ENCODE measurements at regions not wholly inside any gene's neighbourhood (a gene's known extent, or its start where the extent isn't known, plus 50 kb on each side); places are given as distances from the start of the nearest gene placed in this dataset.

DNA sequence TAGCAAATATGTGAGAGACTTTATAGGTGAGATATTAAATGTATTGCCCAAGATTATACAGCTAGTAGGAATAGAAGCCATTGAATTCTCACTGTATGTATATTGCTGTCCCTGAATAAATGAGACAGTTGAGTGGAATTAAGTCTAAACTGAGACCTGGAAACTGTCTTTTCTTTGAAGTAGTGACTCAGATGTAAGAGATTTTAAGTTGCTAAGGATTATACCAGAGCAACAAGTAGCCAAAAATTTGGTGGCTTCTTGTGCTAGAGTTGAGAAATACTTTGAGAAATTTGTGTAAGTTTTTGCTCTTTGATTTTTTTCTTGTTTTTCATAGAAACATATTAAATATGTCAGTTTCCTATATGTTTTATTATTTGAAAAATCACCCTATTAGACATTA lies 58.7 kb downstream of the TANC2 start:
- TF ChIP-seq, protein P1, sequence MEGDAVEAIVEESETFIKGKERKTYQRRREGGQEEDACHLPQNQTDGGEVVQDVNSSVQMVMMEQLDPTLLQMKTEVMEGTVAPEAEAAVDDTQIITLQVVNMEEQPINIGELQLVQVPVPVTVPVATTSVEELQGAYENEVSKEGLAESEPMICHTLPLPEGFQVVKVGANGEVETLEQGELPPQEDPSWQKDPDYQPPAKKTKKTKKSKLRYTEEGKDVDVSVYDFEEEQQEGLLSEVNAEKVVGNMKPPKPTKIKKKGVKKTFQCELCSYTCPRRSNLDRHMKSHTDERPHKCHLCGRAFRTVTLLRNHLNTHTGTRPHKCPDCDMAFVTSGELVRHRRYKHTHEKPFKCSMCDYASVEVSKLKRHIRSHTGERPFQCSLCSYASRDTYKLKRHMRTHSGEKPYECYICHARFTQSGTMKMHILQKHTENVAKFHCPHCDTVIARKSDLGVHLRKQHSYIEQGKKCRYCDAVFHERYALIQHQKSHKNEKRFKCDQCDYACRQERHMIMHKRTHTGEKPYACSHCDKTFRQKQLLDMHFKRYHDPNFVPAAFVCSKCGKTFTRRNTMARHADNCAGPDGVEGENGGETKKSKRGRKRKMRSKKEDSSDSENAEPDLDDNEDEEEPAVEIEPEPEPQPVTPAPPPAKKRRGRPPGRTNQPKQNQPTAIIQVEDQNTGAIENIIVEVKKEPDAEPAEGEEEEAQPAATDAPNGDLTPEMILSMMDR (IDR thresholded peaks at IDR 0.05), result no peak
- TF ChIP-seq POLR2A (IDR thresholded peaks at IDR 0.05), result no peak

Data from uterus (tissue), 2 donors.